BE2C (cell line): ENCODE measurements at regions not wholly inside any gene's neighbourhood (a gene's known extent, or its start where the extent isn't known, plus 50 kb on each side); places are given as distances from the start of the nearest gene placed in this dataset.

Source experiments
- DNase-seq: peaks from one replicate; pipeline ENCODE4 v3.0.0-alpha.2; 2020
- H3K27me3 ChIP-seq: fragments of 250-450 bp; sonication (Bioruptor Pico); 2 replicates; pipeline ENCODE4 v1.5.1; 2020; ENCODE audit warnings: mild to moderate bottlenecking
- H3K36me3 ChIP-seq: fragments of 250-450 bp; sonication (Bioruptor Pico); 2 replicates; pipeline ENCODE4 v1.5.1; 2020; ENCODE audit warnings: mild to moderate bottlenecking
- H3K4me1 ChIP-seq: fragments of 250-450 bp; sonication (Bioruptor Pico); 2 replicates; pipeline ENCODE4 v1.5.1; 2020
- H3K4me3 ChIP-seq: 2 replicates; pipeline ENCODE4 v1.5.1; 2011; ENCODE audit warnings: low read depth, low read length
- H3K9me3 ChIP-seq: fragments of 250-450 bp; sonication (Bioruptor Pico); 2 replicates; pipeline ENCODE4 v1.5.1; 2020
- TF ChIP-seq, protein P1 (sequence below): IDR thresholded peaks from 2 replicates; pipeline ENCODE4 v1.5.1; 2012; ENCODE audit warnings: mild to moderate bottlenecking, low read depth, low read length

DNA sequence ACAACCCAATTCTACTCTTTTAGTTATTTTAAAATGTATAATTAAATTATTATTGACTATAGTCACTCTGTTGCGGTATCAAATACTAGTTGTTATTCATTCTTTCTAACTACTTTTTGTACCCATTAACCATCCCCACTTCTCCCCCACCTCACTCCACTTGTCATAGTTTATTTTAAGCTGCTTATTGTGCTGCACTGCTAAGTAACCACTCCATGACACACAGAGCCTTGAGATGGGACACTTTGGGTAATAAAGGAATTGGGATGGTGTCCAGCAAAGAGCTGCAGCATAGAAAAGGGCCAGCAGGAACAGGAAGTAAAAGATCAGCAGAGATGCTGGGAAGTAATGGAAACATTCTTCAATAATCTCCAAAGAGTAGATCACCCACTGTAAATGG is 123.0 kb downstream of the RPS29 start:
- TF ChIP-seq, protein P1, sequence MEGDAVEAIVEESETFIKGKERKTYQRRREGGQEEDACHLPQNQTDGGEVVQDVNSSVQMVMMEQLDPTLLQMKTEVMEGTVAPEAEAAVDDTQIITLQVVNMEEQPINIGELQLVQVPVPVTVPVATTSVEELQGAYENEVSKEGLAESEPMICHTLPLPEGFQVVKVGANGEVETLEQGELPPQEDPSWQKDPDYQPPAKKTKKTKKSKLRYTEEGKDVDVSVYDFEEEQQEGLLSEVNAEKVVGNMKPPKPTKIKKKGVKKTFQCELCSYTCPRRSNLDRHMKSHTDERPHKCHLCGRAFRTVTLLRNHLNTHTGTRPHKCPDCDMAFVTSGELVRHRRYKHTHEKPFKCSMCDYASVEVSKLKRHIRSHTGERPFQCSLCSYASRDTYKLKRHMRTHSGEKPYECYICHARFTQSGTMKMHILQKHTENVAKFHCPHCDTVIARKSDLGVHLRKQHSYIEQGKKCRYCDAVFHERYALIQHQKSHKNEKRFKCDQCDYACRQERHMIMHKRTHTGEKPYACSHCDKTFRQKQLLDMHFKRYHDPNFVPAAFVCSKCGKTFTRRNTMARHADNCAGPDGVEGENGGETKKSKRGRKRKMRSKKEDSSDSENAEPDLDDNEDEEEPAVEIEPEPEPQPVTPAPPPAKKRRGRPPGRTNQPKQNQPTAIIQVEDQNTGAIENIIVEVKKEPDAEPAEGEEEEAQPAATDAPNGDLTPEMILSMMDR = no peak
- no peak for DNase-seq
- no peak overlapping the region for H3K4me3 ChIP-seq
- H3K4me1 ChIP-seq = no peaks in the 10 kb centered on the region
- no peaks in the 10 kb centered on the region for H3K36me3 ChIP-seq
- peaks cover 6% of the 10 kb centered on the region for H3K27me3 ChIP-seq
- H3K9me3 ChIP-seq = no peaks in the 10 kb centered on the region

- Histone ChIP-seq H3K4me3 (no peak overlapping the region), H3K27me3 (peaks cover 20% of the 10 kb centered on the region), H3K36me3 (no peaks in the 10 kb centered on the region), H3K4me1 (no peaks in the 10 kb centered on the region), H3K9me3 (no peaks in the 10 kb centered on the region)
- peak; percentile 71 for DNase-seq
- TF ChIP-seq, protein P1 = peak; percentile 78
Measured at GRCh38 chr14:49461529-49462401, 124.4 kb downstream of the RPS29 start.

- Histone ChIP-seq H3K27me3 (peaks cover 23% of the 10 kb centered on the region), H3K4me3 (no peak overlapping the region), H3K4me1 (no peaks in the 10 kb centered on the region), H3K36me3 (no peaks in the 10 kb centered on the region), H3K9me3 (no peaks in the 10 kb centered on the region)
- TF ChIP-seq, protein P1 = no peak
- no peak for DNase-seq
Measured at GRCh38 chr14:49460662-49461061, 125.5 kb downstream of the RPS29 start.

GRCh38 chr14:49456589-49456988 is 129.6 kb downstream of the RPS29 start:
- peaks cover 29% of the 10 kb centered on the region for H3K27me3 ChIP-seq
- TF ChIP-seq, protein P1 = no peak
- H3K36me3 ChIP-seq = no peaks in the 10 kb centered on the region
- H3K9me3 ChIP-seq = no peaks in the 10 kb centered on the region
- no peak for DNase-seq
- no peak overlapping the region for H3K4me3 ChIP-seq
- H3K4me1 ChIP-seq = no peaks in the 10 kb centered on the region

DNA sequence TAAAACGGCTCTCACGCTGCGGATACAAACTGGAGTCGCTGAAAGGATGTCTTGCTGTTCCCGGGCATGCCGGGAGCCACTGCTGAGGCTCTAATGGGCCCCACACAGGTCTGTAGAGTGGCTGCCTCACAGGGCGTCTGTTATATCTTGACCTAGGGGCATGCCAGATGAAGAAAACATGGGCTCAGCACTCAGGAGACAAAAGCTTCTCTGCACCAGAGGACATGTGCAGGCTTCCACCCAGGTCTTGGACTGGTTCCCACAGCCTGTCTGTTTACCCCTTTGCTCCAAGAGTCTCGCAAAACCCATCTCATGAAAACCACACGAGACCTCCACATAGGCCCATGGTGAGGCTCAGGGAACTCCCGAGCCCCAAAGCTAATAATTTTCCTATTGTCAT is 134.2 kb downstream of the RPS29 start:
- peaks cover 12% of the 10 kb centered on the region for H3K27me3 ChIP-seq
- no peaks in the 10 kb centered on the region for H3K9me3 ChIP-seq
- no peak for DNase-seq
- no peak overlapping the region for H3K4me3 ChIP-seq
- TF ChIP-seq, protein P1 = no peak
- H3K36me3 ChIP-seq = no peaks in the 10 kb centered on the region
- H3K4me1 ChIP-seq = no peaks in the 10 kb centered on the region

DNA sequence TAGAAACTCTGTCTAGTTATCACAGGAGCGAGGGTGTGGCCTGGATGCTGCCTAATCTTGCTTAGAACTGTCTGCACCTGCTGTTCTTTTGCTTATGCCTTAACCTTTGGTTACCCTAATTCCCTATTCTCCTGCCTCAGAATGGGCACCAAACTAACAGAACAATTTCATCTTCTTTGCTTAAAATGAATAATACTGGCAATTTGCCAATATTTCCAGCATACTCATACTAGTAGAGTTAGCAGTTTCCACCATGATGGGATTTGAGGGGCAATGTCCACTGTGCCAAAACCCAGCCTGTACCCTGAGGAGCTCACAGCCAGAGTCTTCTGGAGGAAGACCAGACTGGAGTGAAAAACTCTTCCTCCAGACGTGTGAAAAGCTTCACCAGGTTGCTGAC is 136.4 kb downstream of the RPS29 start:
- Histone ChIP-seq H3K36me3 (no peaks in the 10 kb centered on the region), H3K27me3 (0 out of 2 replicates have a peak, but pooled peaks cover 7% of the 10 kb centered on the region), H3K4me1 (no peaks in the 10 kb centered on the region), H3K4me3 (no peak overlapping the region), H3K9me3 (no peaks in the 10 kb centered on the region)
- DNase-seq = no peak
- TF ChIP-seq, protein P1 = no peak
